ENCODE measurements at regions not wholly inside any gene's neighbourhood (a gene's known extent, or its start where the extent isn't known, plus 50 kb on each side); places are given as distances from the start of the nearest gene placed in this dataset.

DNA sequence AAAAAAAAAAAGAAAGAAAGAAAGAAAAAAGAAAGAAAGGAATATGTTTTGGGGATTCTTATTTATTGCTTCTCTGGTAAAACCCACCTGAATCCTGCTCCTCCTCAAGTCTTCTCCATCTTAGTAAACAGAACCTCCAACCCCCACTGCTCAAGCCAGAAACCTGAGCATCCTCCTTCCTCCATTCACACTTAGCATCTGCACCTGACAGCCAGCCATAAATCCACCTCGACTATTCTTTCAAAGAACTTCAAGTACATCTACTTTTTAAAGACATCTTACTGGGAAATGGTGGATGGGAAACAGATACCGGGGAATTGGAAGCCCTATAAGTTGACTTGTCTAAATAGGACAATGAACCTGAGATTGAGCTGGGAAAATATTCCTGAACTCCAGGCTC is 519.9 kb upstream of the DPP6 start:
- no peaks in the 10 kb centered on the region for H3K4me1 ChIP-seq (ENCODE audit: control insufficient read depth in 4 of 4, insufficient read depth in 4 of 4, low read length in 3 of 4)
- DNase-seq (ENCODE audit: low spot score): no peak
- no peak for TF ChIP-seq JUND (IDR thresholded peaks at IDR 0.05)
- TF ChIP-seq RAD21 (IDR thresholded peaks at IDR 0.05): no peak

DNA sequence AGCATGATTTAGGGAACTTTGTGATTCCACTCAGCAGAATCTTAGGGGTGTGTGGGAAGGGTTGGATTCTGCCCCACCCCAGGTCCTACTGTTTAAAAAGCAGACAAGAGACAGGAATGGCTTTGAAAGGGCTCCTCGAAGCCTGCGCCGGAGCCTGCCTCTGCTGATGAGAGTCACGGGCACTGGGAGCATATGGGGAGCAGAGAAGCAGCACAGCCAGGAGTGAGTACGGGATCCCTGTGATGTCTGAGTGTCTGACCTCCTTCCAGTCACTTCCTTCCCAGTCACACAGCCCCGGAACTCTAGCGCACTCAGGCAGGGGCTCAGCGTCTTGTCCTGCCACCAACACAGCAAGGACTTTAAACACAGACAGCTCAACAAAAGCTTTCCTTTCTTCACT is 514.9 kb upstream of the DPP6 start:
- H3K4me3 ChIP-seq (ENCODE audit: low read depth in 1 of 3, low read length in 3 of 3): no peak overlapping the region
- H3K9me3 ChIP-seq (ENCODE audit: control insufficient read depth in 4 of 4, low read length in 3 of 4): no peaks in the 10 kb centered on the region

More for the DNA sequence above, 519.9 kb upstream of the DPP6 start:
- 72% methylated on average over 2 of the region's 2 CpGs for WGBS
- no peaks in the 10 kb centered on the region for H3K9me3 ChIP-seq (ENCODE audit: control insufficient read depth in 4 of 4, low read length in 3 of 4)
- H3K9ac ChIP-seq (ENCODE audit: low read depth in 1 of 2, low read length in 2 of 2): no peak overlapping the region
- no peak overlapping the region for H3K27ac ChIP-seq (ENCODE audit: low read depth in 1 of 2, low read length in 2 of 2)
- no peaks in the 10 kb centered on the region for H3K36me3 ChIP-seq (ENCODE audit: control insufficient read depth in 4 of 4, insufficient read depth in 3 of 4, low read depth in 1 of 4, low read length in 3 of 4)
- H3K4me3 ChIP-seq (ENCODE audit: low read depth in 1 of 3, low read length in 3 of 3): no peak overlapping the region
- no peaks in the 10 kb centered on the region for H3K27me3 ChIP-seq (ENCODE audit: control insufficient read depth in 4 of 4, insufficient read depth in 4 of 4, low read length in 3 of 4)

DNA sequence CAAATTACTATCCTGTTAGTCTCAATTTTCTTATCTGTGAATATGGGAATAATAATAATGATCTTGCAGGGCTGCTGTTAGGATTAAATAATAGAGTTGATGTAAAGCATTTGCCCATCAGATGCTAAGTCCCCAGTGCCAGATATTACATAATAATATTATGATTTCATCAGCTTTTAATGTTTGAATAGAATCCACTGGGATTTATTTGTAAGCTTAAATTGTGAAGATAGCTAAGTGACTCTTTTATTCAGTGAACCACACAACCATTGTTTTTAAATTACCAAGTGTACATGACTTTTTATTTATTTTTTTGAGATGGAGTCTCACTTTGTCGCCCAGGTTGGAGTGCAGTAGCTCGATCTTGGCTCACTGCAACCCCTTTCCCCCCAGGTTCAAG is 510.3 kb upstream of the DPP6 start:
- no peak overlapping the region for H3K4me3 ChIP-seq (ENCODE audit: low read depth in 1 of 3, low read length in 3 of 3)
- no peak for DNase-seq (ENCODE audit: low spot score)
- H3K27ac ChIP-seq (ENCODE audit: low read depth in 1 of 2, low read length in 2 of 2): no peak overlapping the region
- no peaks in the 10 kb centered on the region for H3K36me3 ChIP-seq (ENCODE audit: control insufficient read depth in 4 of 4, insufficient read depth in 3 of 4, low read depth in 1 of 4, low read length in 3 of 4)
- 65% methylated on average over 2 of the region's 2 CpGs for WGBS
- H3K9me3 ChIP-seq (ENCODE audit: control insufficient read depth in 4 of 4, low read length in 3 of 4): no peaks in the 10 kb centered on the region
- no peaks in the 10 kb centered on the region for H3K4me1 ChIP-seq (ENCODE audit: control insufficient read depth in 4 of 4, insufficient read depth in 4 of 4, low read length in 3 of 4)
- H3K27me3 ChIP-seq (ENCODE audit: control insufficient read depth in 4 of 4, insufficient read depth in 4 of 4, low read length in 3 of 4): peaks cover 0 to 3% (median 0%) of the 10 kb centered on the region in 4 donors
- no peak overlapping the region for H3K9ac ChIP-seq (ENCODE audit: low read depth in 1 of 2, low read length in 2 of 2)
- TF ChIP-seq HNF4A (conservative IDR thresholded peaks at IDR 0.05) (no peak), FOXA2 (IDR thresholded peaks at IDR 0.05) (no peak), RXRA (IDR thresholded peaks at IDR 0.05) (no peak)
- TF ChIP-seq, protein P1, sequence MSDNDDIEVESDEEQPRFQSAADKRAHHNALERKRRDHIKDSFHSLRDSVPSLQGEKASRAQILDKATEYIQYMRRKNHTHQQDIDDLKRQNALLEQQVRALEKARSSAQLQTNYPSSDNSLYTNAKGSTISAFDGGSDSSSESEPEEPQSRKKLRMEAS (IDR thresholded peaks at IDR 0.05): no peak
- TF ChIP-seq, protein P2, sequence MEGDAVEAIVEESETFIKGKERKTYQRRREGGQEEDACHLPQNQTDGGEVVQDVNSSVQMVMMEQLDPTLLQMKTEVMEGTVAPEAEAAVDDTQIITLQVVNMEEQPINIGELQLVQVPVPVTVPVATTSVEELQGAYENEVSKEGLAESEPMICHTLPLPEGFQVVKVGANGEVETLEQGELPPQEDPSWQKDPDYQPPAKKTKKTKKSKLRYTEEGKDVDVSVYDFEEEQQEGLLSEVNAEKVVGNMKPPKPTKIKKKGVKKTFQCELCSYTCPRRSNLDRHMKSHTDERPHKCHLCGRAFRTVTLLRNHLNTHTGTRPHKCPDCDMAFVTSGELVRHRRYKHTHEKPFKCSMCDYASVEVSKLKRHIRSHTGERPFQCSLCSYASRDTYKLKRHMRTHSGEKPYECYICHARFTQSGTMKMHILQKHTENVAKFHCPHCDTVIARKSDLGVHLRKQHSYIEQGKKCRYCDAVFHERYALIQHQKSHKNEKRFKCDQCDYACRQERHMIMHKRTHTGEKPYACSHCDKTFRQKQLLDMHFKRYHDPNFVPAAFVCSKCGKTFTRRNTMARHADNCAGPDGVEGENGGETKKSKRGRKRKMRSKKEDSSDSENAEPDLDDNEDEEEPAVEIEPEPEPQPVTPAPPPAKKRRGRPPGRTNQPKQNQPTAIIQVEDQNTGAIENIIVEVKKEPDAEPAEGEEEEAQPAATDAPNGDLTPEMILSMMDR (IDR thresholded peaks at IDR 0.05; ENCODE audit: low read depth, low read length, missing input control): no peak
- TF ChIP-seq, protein P3, sequence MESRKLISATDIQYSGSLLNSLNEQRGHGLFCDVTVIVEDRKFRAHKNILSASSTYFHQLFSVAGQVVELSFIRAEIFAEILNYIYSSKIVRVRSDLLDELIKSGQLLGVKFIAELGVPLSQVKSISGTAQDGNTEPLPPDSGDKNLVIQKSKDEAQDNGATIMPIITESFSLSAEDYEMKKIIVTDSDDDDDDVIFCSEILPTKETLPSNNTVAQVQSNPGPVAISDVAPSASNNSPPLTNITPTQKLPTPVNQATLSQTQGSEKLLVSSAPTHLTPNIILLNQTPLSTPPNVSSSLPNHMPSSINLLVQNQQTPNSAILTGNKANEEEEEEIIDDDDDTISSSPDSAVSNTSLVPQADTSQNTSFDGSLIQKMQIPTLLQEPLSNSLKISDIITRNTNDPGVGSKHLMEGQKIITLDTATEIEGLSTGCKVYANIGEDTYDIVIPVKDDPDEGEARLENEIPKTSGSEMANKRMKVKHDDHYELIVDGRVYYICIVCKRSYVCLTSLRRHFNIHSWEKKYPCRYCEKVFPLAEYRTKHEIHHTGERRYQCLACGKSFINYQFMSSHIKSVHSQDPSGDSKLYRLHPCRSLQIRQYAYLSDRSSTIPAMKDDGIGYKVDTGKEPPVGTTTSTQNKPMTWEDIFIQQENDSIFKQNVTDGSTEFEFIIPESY (IDR thresholded peaks at IDR 0.05): no peak
- TF ChIP-seq, protein P4, sequence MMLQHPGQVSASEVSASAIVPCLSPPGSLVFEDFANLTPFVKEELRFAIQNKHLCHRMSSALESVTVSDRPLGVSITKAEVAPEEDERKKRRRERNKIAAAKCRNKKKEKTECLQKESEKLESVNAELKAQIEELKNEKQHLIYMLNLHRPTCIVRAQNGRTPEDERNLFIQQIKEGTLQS (IDR thresholded peaks at IDR 0.05): no peak

More for the DNA sequence above, 514.9 kb upstream of the DPP6 start:
- DNase-seq (ENCODE audit: low spot score): no peak
- 57% methylated on average over 8 of the region's 8 CpGs for WGBS
- H3K36me3 ChIP-seq (ENCODE audit: control insufficient read depth in 4 of 4, insufficient read depth in 3 of 4, low read depth in 1 of 4, low read length in 3 of 4): no peaks in the 10 kb centered on the region
- no peak overlapping the region for H3K9ac ChIP-seq (ENCODE audit: low read depth in 1 of 2, low read length in 2 of 2)
- TF ChIP-seq SP1 (IDR thresholded peaks at IDR 0.05) (no peak), HNF4G (IDR thresholded peaks at IDR 0.05) (no peak), GABPA (IDR thresholded peaks at IDR 0.05 in 1 of 2, conservative IDR thresholded peaks at IDR 0.05 in 1 of 2) (no peak), HNF4A (conservative IDR thresholded peaks at IDR 0.05) (no peak), JUND (IDR thresholded peaks at IDR 0.05) (no peak), NR2F2 (IDR thresholded peaks at IDR 0.05) (no peak), RAD21 (IDR thresholded peaks at IDR 0.05) (no peak), FOXA1 (IDR thresholded peaks at IDR 0.05) (no peak)
- TF ChIP-seq, protein P1 (IDR thresholded peaks at IDR 0.05): no peak
- TF ChIP-seq, protein P4 (IDR thresholded peaks at IDR 0.05): no peak
- TF ChIP-seq, protein P5, sequence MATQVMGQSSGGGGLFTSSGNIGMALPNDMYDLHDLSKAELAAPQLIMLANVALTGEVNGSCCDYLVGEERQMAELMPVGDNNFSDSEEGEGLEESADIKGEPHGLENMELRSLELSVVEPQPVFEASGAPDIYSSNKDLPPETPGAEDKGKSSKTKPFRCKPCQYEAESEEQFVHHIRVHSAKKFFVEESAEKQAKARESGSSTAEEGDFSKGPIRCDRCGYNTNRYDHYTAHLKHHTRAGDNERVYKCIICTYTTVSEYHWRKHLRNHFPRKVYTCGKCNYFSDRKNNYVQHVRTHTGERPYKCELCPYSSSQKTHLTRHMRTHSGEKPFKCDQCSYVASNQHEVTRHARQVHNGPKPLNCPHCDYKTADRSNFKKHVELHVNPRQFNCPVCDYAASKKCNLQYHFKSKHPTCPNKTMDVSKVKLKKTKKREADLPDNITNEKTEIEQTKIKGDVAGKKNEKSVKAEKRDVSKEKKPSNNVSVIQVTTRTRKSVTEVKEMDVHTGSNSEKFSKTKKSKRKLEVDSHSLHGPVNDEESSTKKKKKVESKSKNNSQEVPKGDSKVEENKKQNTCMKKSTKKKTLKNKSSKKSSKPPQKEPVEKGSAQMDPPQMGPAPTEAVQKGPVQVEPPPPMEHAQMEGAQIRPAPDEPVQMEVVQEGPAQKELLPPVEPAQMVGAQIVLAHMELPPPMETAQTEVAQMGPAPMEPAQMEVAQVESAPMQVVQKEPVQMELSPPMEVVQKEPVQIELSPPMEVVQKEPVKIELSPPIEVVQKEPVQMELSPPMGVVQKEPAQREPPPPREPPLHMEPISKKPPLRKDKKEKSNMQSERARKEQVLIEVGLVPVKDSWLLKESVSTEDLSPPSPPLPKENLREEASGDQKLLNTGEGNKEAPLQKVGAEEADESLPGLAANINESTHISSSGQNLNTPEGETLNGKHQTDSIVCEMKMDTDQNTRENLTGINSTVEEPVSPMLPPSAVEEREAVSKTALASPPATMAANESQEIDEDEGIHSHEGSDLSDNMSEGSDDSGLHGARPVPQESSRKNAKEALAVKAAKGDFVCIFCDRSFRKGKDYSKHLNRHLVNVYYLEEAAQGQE (IDR thresholded peaks at IDR 0.05): no peak
- TF ChIP-seq, protein P3 (IDR thresholded peaks at IDR 0.05): no peak
- H3K27ac ChIP-seq (ENCODE audit: low read depth in 1 of 2, low read length in 2 of 2): no peak overlapping the region
- no peaks in the 10 kb centered on the region for H3K4me1 ChIP-seq (ENCODE audit: control insufficient read depth in 4 of 4, insufficient read depth in 4 of 4, low read length in 3 of 4)
- H3K27me3 ChIP-seq (ENCODE audit: control insufficient read depth in 4 of 4, insufficient read depth in 4 of 4, low read length in 3 of 4): peaks cover 0 to 3% (median 0%) of the 10 kb centered on the region in 4 donors

Measured in liver (tissue), 8 donors.